NT2/D1 (cell line): ENCODE measurements at regions not wholly inside any gene's neighbourhood (a gene's known extent, or its start where the extent isn't known, plus 50 kb on each side); places are given as distances from the start of the nearest gene placed in this dataset.

ENCODE experiments used
- YY1 ChIP-seq: IDR thresholded peaks from 2 replicates; pipeline ENCODE4 v1.6.1; 2011; ENCODE audit not compliant: insufficient read length, insufficient read depth
- ZNF274 ChIP-seq: IDR thresholded peaks from 2 replicates; pipeline ENCODE4 v1.6.1; 2011; ENCODE audit warnings: mild to moderate bottlenecking, low read depth, low read length

GRCh38 chr16:62764572-62764971, 728.3 kb upstream of the CDH8 start:
- TF ChIP-seq ZNF274 (no peak), YY1 (no peak)
